Neuronal stem cell (in vitro differentiated cells): ENCODE measurements at regions not wholly inside any gene's neighbourhood (a gene's known extent, or its start where the extent isn't known, plus 50 kb on each side); places are given as distances from the start of the nearest gene placed in this dataset.
A peak's percentile ranks its signal among the peaks of the same experiment; 100 is the strongest.

ENCODE experiments used
- DNase-seq: peaks from one replicate; pipeline ENCODE4 v3.0.0-alpha.2; 2013; ENCODE audit warnings: low spot score
- H2AFZ ChIP-seq: one replicate; pipeline ENCODE4 v1.6.1; 2013; ENCODE audit warnings: mild to moderate bottlenecking, low read length, inconsistent platforms
- H2AK5ac ChIP-seq: 2 replicates; pipeline ENCODE4 v1.6.1; 2013; ENCODE audit warnings: low read depth, mild to moderate bottlenecking, inconsistent platforms, low read length, moderate library complexity, mixed read lengths
- H2BK120ac ChIP-seq: 2 replicates; pipeline ENCODE4 v1.6.1; 2013; ENCODE audit warnings: low read depth, mild to moderate bottlenecking, inconsistent platforms, low read length, moderate library complexity, mixed read lengths
- H2BK12ac ChIP-seq: one replicate; pipeline ENCODE4 v1.6.1; 2013; ENCODE audit warnings: low read length, inconsistent platforms
- H2BK15ac ChIP-seq: 2 replicates; pipeline ENCODE4 v1.6.1; 2013; ENCODE audit warnings: mild to moderate bottlenecking, low read length, inconsistent platforms, mixed read lengths
- H2BK5ac ChIP-seq: one replicate; pipeline ENCODE4 v1.6.1; 2013; ENCODE audit warnings: inconsistent platforms, mild to moderate bottlenecking, low read length, moderate library complexity
- H3K14ac ChIP-seq: one replicate; pipeline ENCODE4 v1.6.1; 2013; ENCODE audit warnings: low read length, inconsistent platforms
- H3K18ac ChIP-seq: 2 replicates; pipeline ENCODE4 v1.6.1; 2013; ENCODE audit warnings: low read length, inconsistent platforms
- H3K23ac ChIP-seq: 2 replicates; pipeline ENCODE4 v1.6.1; 2013; ENCODE audit warnings: low read depth, mild to moderate bottlenecking, mixed read lengths, low read length, inconsistent platforms; ENCODE audit not compliant: poor library complexity
- H3K27ac ChIP-seq: replicated peaks from 3 replicates; pipeline ENCODE4 v1.5.1; 2013; ENCODE audit warnings: low read length, inconsistent platforms
- H3K27me3 ChIP-seq, 3 experiments: 2 replicates each; pipeline ENCODE4 v1.6.1; 2013; ENCODE audit warnings: low read length in 3 of 3, mild to moderate bottlenecking in 2 of 3, inconsistent platforms in 1 of 3, low read depth in 1 of 3, mixed read lengths in 1 of 3, moderate library complexity in 1 of 3; ENCODE audit not compliant: control insufficient read depth in 3 of 3, insufficient read depth in 3 of 3
- H3K36me3 ChIP-seq, 2 donors: replicated peaks in 1 of 2; 2 replicates each; pipeline ENCODE4 v1.6.1; 2013; ENCODE audit warnings: low read length in 2 of 2; ENCODE audit not compliant: control insufficient read depth in 2 of 2, insufficient read depth in 2 of 2
- H3K4ac ChIP-seq: 2 replicates; pipeline ENCODE4 v1.6.1; 2013; ENCODE audit warnings: inconsistent platforms, mild to moderate bottlenecking, low read length, moderate library complexity
- H3K4me1 ChIP-seq, 2 donors: 1 replicate in 1 of 2; 2 replicates in 1 of 2; pipeline ENCODE4 v1.6.1; 2013; ENCODE audit warnings: low read length in 2 of 2, low read depth in 1 of 2; ENCODE audit not compliant: control insufficient read depth in 2 of 2, insufficient read depth in 1 of 2
- H3K4me2 ChIP-seq: one replicate; pipeline ENCODE4 v1.6.1; 2013; ENCODE audit warnings: mild to moderate bottlenecking, low read length, inconsistent platforms; ENCODE audit not compliant: insufficient read depth, poor library complexity, severe bottlenecking
- H3K4me3 ChIP-seq, 2 donors: 2 replicates each; pipeline ENCODE4 v1.5.1; 2013; ENCODE audit warnings: low read length in 2 of 2, mild to moderate bottlenecking in 2 of 2, inconsistent platforms in 1 of 2, moderate library complexity in 1 of 2
- H3K79me1 ChIP-seq: one replicate; pipeline ENCODE4 v1.6.1; 2013; ENCODE audit warnings: low read depth, mild to moderate bottlenecking, inconsistent platforms, low read length, moderate library complexity
- H3K9ac ChIP-seq: one replicate; pipeline ENCODE4 v1.6.1; 2013; ENCODE audit warnings: mild to moderate bottlenecking, low read depth, low read length, inconsistent platforms; ENCODE audit not compliant: poor library complexity
- H3K9me3 ChIP-seq, 2 donors: replicated peaks in 1 of 2; 2 replicates each; pipeline versions ENCODE3 to v1.6.1; 2013; ENCODE audit warnings: low read length in 2 of 2, mild to moderate bottlenecking in 2 of 2, inconsistent platforms in 1 of 2, low read depth in 1 of 2, mixed read lengths in 1 of 2, moderate library complexity in 1 of 2; ENCODE audit not compliant: control insufficient read depth in 2 of 2, insufficient read depth in 1 of 2
- H4K8ac ChIP-seq: one replicate; pipeline ENCODE4 v1.6.1; 2013; ENCODE audit warnings: low read depth, mild to moderate bottlenecking, inconsistent platforms, low read length, moderate library complexity
- H4K91ac ChIP-seq: one replicate; pipeline ENCODE4 v1.6.1; 2013; ENCODE audit warnings: low read length, low read depth, mild to moderate bottlenecking, inconsistent platforms; ENCODE audit not compliant: poor library complexity
- WGBS, 2 donors: extraction: QIAGEN DNeasy Blood & Tissue Kit; methylation state at CpG; one replicate each; pipeline ENCODE4 v1.1.7; 2013; ENCODE audit warnings: missing lambda C conversion rate in 2 of 2, mixed read lengths in 1 of 2; ENCODE audit not compliant: insufficient read length in 2 of 2, insufficient replicate concordance in 1 of 2; ENCODE audit errors: extremely low coverage in 2 of 2; 5-methylcytosine and 5-hydroxymethylcytosine counted together

GRCh38 chr2:65661980-65662653, 229.7 kb upstream of the SPRED2 start:
- H2BK15ac ChIP-seq = no peak overlapping the region
- no peak overlapping the region for H2BK5ac ChIP-seq
- no peaks in the 10 kb centered on the region for H3K36me3 ChIP-seq
- no peaks in the 10 kb centered on the region for H3K79me1 ChIP-seq
- no peak overlapping the region for H2BK120ac ChIP-seq
- no peak overlapping the region for H4K8ac ChIP-seq
- peaks cover 0 to 2% of the 10 kb centered on the region in 2 donors for H3K4me1 ChIP-seq
- no peak overlapping the region for H3K4me3 ChIP-seq
- DNase-seq = no peak
- no peak overlapping the region for H3K14ac ChIP-seq
- no peak overlapping the region for H2AFZ ChIP-seq
- H3K18ac ChIP-seq = no peak overlapping the region
- H3K27ac ChIP-seq = no peak overlapping the region
- H2AK5ac ChIP-seq = no peak overlapping the region
- WGBS, 2 donors = no CpG with 5 or more reads among the region's 8 CpGs
- no peak overlapping the region for H3K9ac ChIP-seq
- no peak overlapping the region for H4K91ac ChIP-seq
- no peak overlapping the region for H2BK12ac ChIP-seq
- H3K23ac ChIP-seq = no peak overlapping the region
- H3K9me3 ChIP-seq = no peaks in the 10 kb centered on the region
- no peak overlapping the region for H3K4me2 ChIP-seq
- H3K27me3 ChIP-seq = no peaks in the 10 kb centered on the region
- no peak overlapping the region for H3K4ac ChIP-seq

GRCh38 chr2:65660340-65660739, 227.9 kb upstream of the SPRED2 start:
- DNase-seq = no peak
- H4K8ac ChIP-seq = no peak overlapping the region
- no CpG with 5 or more reads among the region's 6 CpGs for WGBS, 2 donors

GRCh38 chr2:65658881-65659280, 226.5 kb upstream of the SPRED2 start:
- H3K36me3 ChIP-seq = no peaks in the 10 kb centered on the region
- no CpG with 5 or more reads among the region's 2 CpGs for WGBS, 2 donors
- H2AFZ ChIP-seq = no peak overlapping the region
- H3K79me1 ChIP-seq = no peaks in the 10 kb centered on the region
- no peak overlapping the region for H3K4me2 ChIP-seq
- H3K14ac ChIP-seq = no peak overlapping the region
- DNase-seq = no peak
- H3K23ac ChIP-seq = no peak overlapping the region
- no peak overlapping the region for H2BK120ac ChIP-seq
- no peak overlapping the region for H3K27ac ChIP-seq
- H4K91ac ChIP-seq = no peak overlapping the region
- H3K18ac ChIP-seq = no peak overlapping the region
- H3K4me3 ChIP-seq = no peak overlapping the region
- peaks cover 0 to 2% of the 10 kb centered on the region in 2 donors for H3K4me1 ChIP-seq
- no peak overlapping the region for H2BK15ac ChIP-seq
- H3K4ac ChIP-seq = no peak overlapping the region
- H2BK12ac ChIP-seq = no peak overlapping the region
- H2AK5ac ChIP-seq = no peak overlapping the region
- no peak overlapping the region for H3K9ac ChIP-seq
- no peak overlapping the region for H4K8ac ChIP-seq
- no peak overlapping the region for H2BK5ac ChIP-seq
- no peaks in the 10 kb centered on the region for H3K27me3 ChIP-seq
- H3K9me3 ChIP-seq = no peaks in the 10 kb centered on the region

More at GRCh38 chr2:65660340-65660739, 227.9 kb upstream of the SPRED2 start:
- Histone ChIP-seq H2BK120ac (no peak overlapping the region), H3K23ac (no peak overlapping the region), H3K4me3 (no peak overlapping the region), H2BK5ac (no peak overlapping the region), H3K9me3 (no peaks in the 10 kb centered on the region), H3K27ac (no peak overlapping the region), H3K4me1 (peaks cover 0 to 2% of the 10 kb centered on the region in 2 donors), H3K79me1 (no peaks in the 10 kb centered on the region), H2BK12ac (no peak overlapping the region), H3K18ac (no peak overlapping the region), H3K4ac (no peak overlapping the region), H3K9ac (no peak overlapping the region), H2BK15ac (no peak overlapping the region), H3K14ac (no peak overlapping the region), H3K27me3 (no peaks in the 10 kb centered on the region), H2AK5ac (no peak overlapping the region), H3K4me2 (no peak overlapping the region), H2AFZ (no peak overlapping the region), H4K91ac (no peak overlapping the region), H3K36me3 (no peaks in the 10 kb centered on the region)

GRCh38 chr2:65658266-65658665, 225.9 kb upstream of the SPRED2 start:
- H3K4me3 ChIP-seq = no peak overlapping the region
- H2AK5ac ChIP-seq = no peak overlapping the region
- peaks cover 0 to 2% of the 10 kb centered on the region in 2 donors for H3K4me1 ChIP-seq
- H3K23ac ChIP-seq = no peak overlapping the region
- no peak overlapping the region for H2AFZ ChIP-seq
- DNase-seq = no peak
- no peaks in the 10 kb centered on the region for H3K79me1 ChIP-seq
- no peak overlapping the region for H3K4ac ChIP-seq
- peak overlapping the region; percentile 40 for H2BK5ac ChIP-seq
- H3K4me2 ChIP-seq = no peak overlapping the region
- H3K9ac ChIP-seq = no peak overlapping the region
- H2BK15ac ChIP-seq = no peak overlapping the region
- no CpG with 5 or more reads among the region's 3 CpGs for WGBS, 2 donors
- H3K27me3 ChIP-seq = no peaks in the 10 kb centered on the region
- no peak overlapping the region for H2BK12ac ChIP-seq
- H4K91ac ChIP-seq = no peak overlapping the region
- no peak overlapping the region for H3K18ac ChIP-seq
- no peaks in the 10 kb centered on the region for H3K9me3 ChIP-seq
- H3K14ac ChIP-seq = no peak overlapping the region
- H3K36me3 ChIP-seq = no peaks in the 10 kb centered on the region
- no peak overlapping the region for H2BK120ac ChIP-seq
- no peak overlapping the region for H4K8ac ChIP-seq
- H3K27ac ChIP-seq = no peak overlapping the region
